GM04503 (cell line): ENCODE measurements at regions not wholly inside any gene's neighbourhood (a gene's known extent, or its start where the extent isn't known, plus 50 kb on each side); places are given as distances from the start of the nearest gene placed in this dataset.

Experiments used
- DNase-seq: peaks from one replicate; pipeline ENCODE4 v3.0.0-alpha.2; 2012; ENCODE audit warnings: low read depth

DNA sequence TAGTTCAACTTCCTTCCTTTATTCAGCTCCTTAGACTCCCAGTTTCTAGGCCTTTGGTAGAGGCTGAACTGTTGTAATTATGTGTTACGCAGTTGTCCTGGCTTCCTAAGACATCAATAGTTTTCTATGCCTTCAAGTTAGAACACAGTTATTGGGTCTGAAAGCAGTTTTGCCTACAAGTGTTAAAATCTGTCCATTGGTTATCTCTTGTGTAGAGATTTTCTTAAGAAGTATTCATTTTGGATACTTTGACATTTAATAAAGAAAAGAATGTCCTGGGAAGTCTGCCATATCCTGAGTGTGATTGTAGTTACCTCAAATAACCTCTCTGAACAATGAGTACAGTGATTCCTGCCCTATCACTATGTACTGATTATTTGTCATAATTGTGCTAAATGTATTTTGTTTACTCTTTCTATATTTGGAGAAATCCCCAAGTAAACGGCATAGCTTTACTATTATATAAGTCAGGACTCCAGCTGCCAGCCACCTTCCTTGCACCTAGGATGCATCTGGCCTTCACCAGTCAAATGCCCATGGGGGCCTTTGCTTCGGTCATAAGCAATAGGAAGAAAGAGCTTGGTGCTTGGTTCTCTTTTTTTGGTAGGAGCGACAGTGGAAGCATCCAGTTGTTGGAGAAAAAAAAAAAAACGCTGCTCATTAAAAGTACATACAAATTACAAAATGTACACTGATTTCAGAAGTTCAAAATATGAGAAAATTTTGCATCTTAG, 449.5 kb upstream of the PKDCC start:
- no peak for DNase-seq

GRCh38 chr2:41600460-41600859, 447.4 kb upstream of the PKDCC start:
- DNase-seq: no peak

- no peak for DNase-seq
These were observed 445.5 kb upstream of the PKDCC start for GRCh38 chr2:41602341-41602740.

DNA sequence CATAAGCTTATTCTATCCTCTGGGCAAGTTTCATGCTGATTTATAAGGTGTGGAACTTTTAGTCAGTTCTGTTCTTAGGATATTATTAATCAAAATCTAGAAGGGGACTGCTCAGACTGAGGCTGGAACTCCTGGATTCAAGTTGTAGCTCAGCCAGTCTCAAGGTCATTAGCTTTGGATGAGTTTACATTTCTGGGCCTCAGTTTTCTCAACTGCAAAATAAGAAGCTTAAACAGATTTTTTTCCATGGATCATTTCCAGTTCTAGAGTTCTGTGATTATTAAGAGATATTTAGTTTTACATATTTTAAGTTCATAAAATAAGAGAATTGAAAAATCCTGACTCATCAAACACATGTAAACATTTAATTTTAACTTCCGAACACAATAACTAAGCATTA, 442.5 kb upstream of the PKDCC start:
- no peak for DNase-seq

- DNase-seq: no peak
These were observed 441.9 kb upstream of the PKDCC start for GRCh38 chr2:41605914-41606313.

GRCh38 chr2:41610501-41611190, 437.2 kb upstream of the PKDCC start:
- peak; percentile 9 for DNase-seq

GRCh38 chr2:41618754-41619153, 429.1 kb upstream of the PKDCC start:
- no peak for DNase-seq

- no peak for DNase-seq
These were observed 426.7 kb upstream of the PKDCC start for GRCh38 chr2:41621095-41621494.

- DNase-seq: no peak
These were observed 426.3 kb upstream of the PKDCC start for GRCh38 chr2:41621563-41621962.

GRCh38 chr2:41622301-41622700, 425.5 kb upstream of the PKDCC start:
- DNase-seq: no peak

DNA sequence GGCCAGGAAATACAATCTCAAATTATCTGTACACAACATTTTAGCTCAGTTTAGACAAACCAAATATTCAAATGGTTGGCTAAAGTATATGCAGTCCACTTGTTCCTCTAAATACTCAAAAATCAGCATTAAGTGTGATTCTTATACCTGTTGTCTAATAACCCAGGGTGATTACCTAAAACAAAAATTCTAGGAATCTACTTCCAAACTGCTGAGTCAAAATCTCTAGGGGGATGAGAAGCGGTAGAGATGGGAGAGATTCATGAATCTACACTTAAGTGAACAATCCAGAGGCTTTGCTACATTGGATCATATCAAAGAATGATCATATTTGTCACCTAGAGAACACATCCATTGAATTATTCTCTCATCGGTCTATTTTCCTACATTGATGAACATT, 420.9 kb upstream of the PKDCC start:
- DNase-seq: no peak

DNA sequence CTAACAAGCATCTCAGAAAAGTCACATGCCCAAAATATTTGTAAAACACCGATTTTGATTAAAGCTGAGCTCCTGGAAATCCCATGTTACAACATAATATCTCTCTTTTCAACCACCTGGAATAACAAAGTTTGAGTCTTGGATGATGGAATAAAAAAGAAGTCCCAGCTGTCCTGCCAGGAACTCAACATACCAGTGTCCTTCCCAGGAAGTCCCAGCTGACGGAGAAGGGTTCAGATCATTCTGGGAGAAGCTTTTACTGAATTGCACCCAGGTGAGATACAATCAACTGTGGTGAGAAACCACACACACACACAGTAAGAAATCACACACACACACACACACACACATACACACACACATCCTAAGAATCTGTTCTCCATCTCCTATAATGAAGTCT, 413.1 kb upstream of the PKDCC start:
- no peak for DNase-seq

- DNase-seq: no peak
These were observed 402.9 kb upstream of the PKDCC start for GRCh38 chr2:41644936-41645335.

GRCh38 chr2:41647468-41648050, 400.3 kb upstream of the PKDCC start:
- no peak for DNase-seq

DNA sequence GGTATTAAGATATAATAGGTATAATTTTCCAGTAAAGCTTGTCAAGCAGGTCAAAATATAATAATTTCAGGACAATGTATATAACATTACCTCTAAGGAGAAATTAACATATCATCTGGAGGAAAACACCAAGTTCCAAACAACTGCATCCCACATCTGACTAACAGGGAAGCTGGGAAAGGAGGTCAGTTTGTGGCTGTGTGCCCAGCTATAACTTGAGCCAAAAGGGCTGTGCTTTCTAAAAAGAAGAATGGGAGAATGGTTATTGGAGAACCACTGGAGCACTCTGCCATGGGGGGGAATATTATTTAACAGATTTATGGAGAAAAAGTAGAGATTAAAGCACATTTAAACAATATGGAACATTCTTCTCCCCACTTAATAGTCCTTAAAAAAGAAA, 390.6 kb upstream of the PKDCC start:
- DNase-seq: no peak

- no peak for DNase-seq
These were observed 388.1 kb upstream of the PKDCC start for GRCh38 chr2:41659758-41660157.

GRCh38 chr2:41662461-41662860, 385.4 kb upstream of the PKDCC start:
- DNase-seq: no peak

- no peak for DNase-seq
These were observed 384.8 kb upstream of the PKDCC start for GRCh38 chr2:41663056-41663455.

DNA sequence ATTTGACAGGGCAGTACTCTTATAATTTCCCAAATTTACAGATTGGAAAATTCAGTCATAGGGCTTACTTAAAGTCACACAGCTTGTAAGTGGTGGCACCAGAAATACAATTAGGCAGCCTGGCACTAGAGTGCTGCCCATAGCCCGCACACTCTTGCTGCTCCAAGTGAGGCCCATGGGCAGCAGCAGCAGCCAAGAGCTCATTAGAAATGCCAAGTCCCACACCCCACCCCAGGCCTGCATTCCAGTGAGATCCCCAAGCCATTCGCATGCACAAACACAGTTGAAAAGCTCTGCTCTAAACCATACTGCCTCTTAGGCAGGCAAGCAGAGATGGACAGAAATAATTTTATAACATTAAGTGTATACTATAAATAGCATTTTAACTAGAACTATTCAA, 379.3 kb upstream of the PKDCC start:
- no peak for DNase-seq

GRCh38 chr2:41678639-41679038, 369.2 kb upstream of the PKDCC start:
- no peak for DNase-seq

- no peak for DNase-seq
These were observed 361.7 kb upstream of the PKDCC start for GRCh38 chr2:41686156-41686555.

DNA sequence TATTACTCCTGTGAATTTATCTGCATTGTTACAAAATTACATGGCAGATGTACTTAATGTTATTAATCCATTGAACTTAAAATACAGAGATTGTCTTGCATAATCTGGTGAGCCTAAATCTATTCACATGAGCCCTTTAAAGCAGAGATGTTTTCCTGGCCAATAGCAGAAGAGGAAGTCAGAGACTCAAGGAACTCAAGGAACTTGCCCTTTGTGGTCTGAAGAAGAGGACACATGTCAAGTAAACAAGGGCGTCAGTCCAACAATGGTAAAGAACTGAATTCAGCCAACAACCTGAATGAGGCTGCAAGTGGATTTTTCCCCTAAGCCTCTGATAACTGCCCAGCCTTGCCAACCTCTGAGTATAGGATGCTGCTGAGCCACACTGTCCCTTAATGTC, 356.3 kb upstream of the PKDCC start:
- DNase-seq: no peak

- DNase-seq: no peak
These were observed 353.2 kb upstream of the PKDCC start for GRCh38 chr2:41694536-41695049.
